Sciatic nerve (tissue), 2 donors: ENCODE measurements at regions not wholly inside any gene's neighbourhood (a gene's known extent, or its start where the extent isn't known, plus 50 kb on each side); places are given as distances from the start of the nearest gene placed in this dataset.
"Not testable (repeated sequence)": the region's sequence is repeated elsewhere in the genome, so short reads cannot be mapped to it uniquely, and the experiment has no call there.

Experiments used
- ATAC-seq: fragments of 200-7000 bp; cut with Tn5 transposase; one replicate; pipeline ENCODE4 v1.9.1; 2020; ENCODE audit warnings: mild to moderate bottlenecking, moderate library complexity
- DNase-seq: peaks from one replicate; pipeline ENCODE4 v3.0.0-alpha.2; 2020; ENCODE audit warnings: low spot score
- intact Hi-C: fragments of 100-400 bp; cut with DNase I; formaldehyde crosslinking; loops from one replicate; pipeline ENCODE4 v1.14.2; 2022
- donor health status: DM: no; HTN: no; CAD: no.
- donor health status: DM: no; HTN: no; CAD: no.

- ATAC-seq = no peak
- no peak for DNase-seq
- intact Hi-C loops = no loop called here
Measured at GRCh38 chr5:5765066-5765850, 342.8 kb downstream of the ICE1 start.

GRCh38 chr5:5764246-5764645 lies 341.8 kb downstream of the ICE1 start:
- intact Hi-C loops = no loop called here
- ATAC-seq = no peak
- DNase-seq = no peak

- no peak for DNase-seq
- ATAC-seq = no peak
- intact Hi-C loops = no loop called here
Measured at GRCh38 chr5:5756762-5757161, 334.3 kb downstream of the ICE1 start.

- no peak for DNase-seq
- no peak for ATAC-seq
- intact Hi-C loops = no loop called here
Measured at GRCh38 chr5:5755888-5756287, 333.4 kb downstream of the ICE1 start.

- intact Hi-C loops = no loop called here
- DNase-seq (no peak), ATAC-seq (no peak)
Measured at GRCh38 chr5:5752844-5753243, 330.4 kb downstream of the ICE1 start.

- intact Hi-C loops = no loop called here
- DNase-seq = no peak
- no peak for ATAC-seq
Measured at GRCh38 chr5:5751987-5752386, 329.5 kb downstream of the ICE1 start.

- DNase-seq (no peak), ATAC-seq (no peak)
- intact Hi-C loops = no loop called here
Measured at GRCh38 chr5:5751498-5751897, 329.0 kb downstream of the ICE1 start.

- ATAC-seq (no peak), DNase-seq (no peak)
- intact Hi-C loops = no loop called here
Measured at GRCh38 chr5:5741418-5741817, 318.9 kb downstream of the ICE1 start.

GRCh38 chr5:5739490-5739945 lies 317.0 kb downstream of the ICE1 start:
- intact Hi-C loops = no loop called here
- DNase-seq (no peak), ATAC-seq (no peak)

GRCh38 chr5:5738797-5739489 lies 316.5 kb downstream of the ICE1 start:
- ATAC-seq (no peak), DNase-seq (no peak)
- intact Hi-C loops = no loop called here

GRCh38 chr5:5736007-5736406 lies 313.5 kb downstream of the ICE1 start:
- no peak for DNase-seq
- intact Hi-C loops = no loop called here
- ATAC-seq = no peak

- ATAC-seq, DNase-seq, intact Hi-C loops: not testable (repeated sequence)
Measured at GRCh38 chr5:5733058-5733457, 310.6 kb downstream of the ICE1 start.

- no peak for DNase-seq
- intact Hi-C loops = no loop called here
- no peak for ATAC-seq
Measured at GRCh38 chr5:5726401-5726800, 303.9 kb downstream of the ICE1 start.

GRCh38 chr5:5721881-5722280 lies 299.4 kb downstream of the ICE1 start:
- ATAC-seq = no peak

GRCh38 chr5:5719292-5719691 lies 296.8 kb downstream of the ICE1 start:
- ATAC-seq = no peak
- intact Hi-C loops = no loop called here
- no peak for DNase-seq

More at GRCh38 chr5:5721881-5722280, 299.4 kb downstream of the ICE1 start:
- no peak for DNase-seq
- intact Hi-C loops = loop anchor here (1.0 kb wide), 1 partner anchor 22 kb away; no protein-coding TSS in a partner anchor

- no peak for DNase-seq
- no peak for ATAC-seq
- intact Hi-C loops = no loop called here
Measured at GRCh38 chr5:5716665-5717064, 294.2 kb downstream of the ICE1 start.

- intact Hi-C loops = no loop called here
- no peak for ATAC-seq
Measured at GRCh38 chr5:5711592-5711991, 289.1 kb downstream of the ICE1 start.

GRCh38 chr5:5711112-5711511 lies 288.6 kb downstream of the ICE1 start:
- ATAC-seq (no peak), DNase-seq (no peak)
- intact Hi-C loops = no loop called here

More at GRCh38 chr5:5711592-5711991, 289.1 kb downstream of the ICE1 start:
- no peak for DNase-seq

- ATAC-seq (no peak), DNase-seq (no peak)
- intact Hi-C loops = no loop called here
Measured at GRCh38 chr5:5710471-5710870, 288.0 kb downstream of the ICE1 start.

GRCh38 chr5:5708367-5708919 lies 286.0 kb downstream of the ICE1 start:
- intact Hi-C loops = no loop called here
- no peak for ATAC-seq
- DNase-seq = no peak
